ENCODE measurements at regions not wholly inside any gene's neighbourhood (a gene's known extent, or its start where the extent isn't known, plus 50 kb on each side); places are given as distances from the start of the nearest gene placed in this dataset.

GRCh38 chr1:194164755-194165154 is 978.3 kb upstream of the B3GALT2 start:
- no peak for DNase-seq (ENCODE audit: low read depth)

- DNase-seq (ENCODE audit: low read depth), result no peak
These were observed 975.2 kb upstream of the B3GALT2 start for GRCh38 chr1:194161591-194161990.

GRCh38 chr1:194159941-194160340 is 973.5 kb upstream of the B3GALT2 start:
- DNase-seq (ENCODE audit: low read depth), result no peak

DNA sequence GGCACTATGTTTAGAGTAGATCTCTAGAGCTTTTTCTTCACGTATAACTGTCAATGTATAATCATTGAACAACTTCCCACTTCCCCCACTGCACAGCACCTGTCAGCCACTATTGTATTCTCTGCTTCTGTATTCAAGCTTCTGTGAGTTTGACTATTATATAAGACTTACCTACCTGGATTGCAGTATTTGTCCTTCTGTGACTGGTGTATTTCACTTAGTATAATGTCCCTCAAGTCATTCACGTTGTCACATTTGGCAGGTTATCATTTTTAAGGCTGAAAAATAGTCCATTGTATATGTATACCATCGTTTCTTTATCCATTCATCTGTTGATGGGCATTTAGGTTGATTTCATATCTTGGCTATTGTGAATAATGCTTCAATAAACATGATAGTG is 969.5 kb upstream of the B3GALT2 start:
- DNase-seq (ENCODE audit: low read depth), result no peak

- no peak for DNase-seq (ENCODE audit: low read depth)
These were observed 964.6 kb upstream of the B3GALT2 start for GRCh38 chr1:194151056-194151455.

GRCh38 chr1:194150242-194150641 is 963.8 kb upstream of the B3GALT2 start:
- no peak for DNase-seq (ENCODE audit: low read depth)

- DNase-seq (ENCODE audit: low read depth), result no peak
These were observed 946.7 kb upstream of the B3GALT2 start for GRCh38 chr1:194133152-194133551.

DNA sequence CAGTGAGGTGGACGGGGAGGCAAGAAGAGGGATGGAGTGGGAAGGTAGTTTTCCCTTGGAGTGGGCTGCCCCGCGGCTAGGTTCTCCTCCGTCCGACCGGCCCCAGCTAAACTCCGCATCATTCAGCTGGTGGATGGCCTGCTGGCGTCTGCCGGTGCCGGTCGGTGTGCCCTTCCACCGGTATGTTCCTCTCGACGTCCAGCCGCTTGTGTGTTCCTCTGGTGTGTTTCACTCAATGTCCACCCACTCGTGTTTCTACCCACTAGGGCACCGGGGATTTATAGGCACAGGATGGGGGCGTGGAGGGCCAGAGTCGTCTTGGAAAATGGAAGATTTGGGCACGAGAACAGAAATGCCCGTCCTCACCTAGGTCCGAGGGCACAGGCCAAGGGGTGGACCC is 931.7 kb upstream of the B3GALT2 start:
- DNase-seq (ENCODE audit: low read depth), result no peak

- no peak for DNase-seq (ENCODE audit: low read depth)
These were observed 931.2 kb upstream of the B3GALT2 start for GRCh38 chr1:194117582-194117981.

GRCh38 chr1:194114288-194114687 is 927.9 kb upstream of the B3GALT2 start:
- DNase-seq (ENCODE audit: low read depth), result no peak

- DNase-seq (ENCODE audit: low read depth), result no peak
These were observed 919.0 kb upstream of the B3GALT2 start for GRCh38 chr1:194105381-194105780.

- no peak for DNase-seq (ENCODE audit: low read depth)
These were observed 917.9 kb upstream of the B3GALT2 start for GRCh38 chr1:194104247-194104844.

- DNase-seq (ENCODE audit: low read depth), result no peak
These were observed 917.3 kb upstream of the B3GALT2 start for GRCh38 chr1:194103516-194104246.

DNA sequence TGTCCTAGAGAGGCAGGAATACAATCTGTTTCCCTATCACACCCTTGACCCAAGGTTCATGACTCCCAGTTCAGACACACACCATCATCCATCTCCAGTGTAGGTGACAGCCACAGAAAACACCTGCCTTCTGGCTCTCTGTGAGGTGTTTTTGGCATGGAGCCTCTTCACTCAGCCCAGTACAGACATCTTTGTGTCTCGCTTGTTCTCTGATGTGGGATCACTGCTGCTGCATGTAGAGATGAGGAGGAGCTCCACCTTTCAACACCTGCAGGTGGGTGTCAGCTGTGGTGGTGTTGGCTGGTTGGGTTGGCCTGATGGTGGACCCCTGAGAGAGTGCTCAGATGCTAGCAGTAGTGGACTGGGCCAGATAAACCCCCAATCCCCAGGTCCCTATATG is 916.7 kb upstream of the B3GALT2 start:
- no peak for DNase-seq (ENCODE audit: low read depth)

DNA sequence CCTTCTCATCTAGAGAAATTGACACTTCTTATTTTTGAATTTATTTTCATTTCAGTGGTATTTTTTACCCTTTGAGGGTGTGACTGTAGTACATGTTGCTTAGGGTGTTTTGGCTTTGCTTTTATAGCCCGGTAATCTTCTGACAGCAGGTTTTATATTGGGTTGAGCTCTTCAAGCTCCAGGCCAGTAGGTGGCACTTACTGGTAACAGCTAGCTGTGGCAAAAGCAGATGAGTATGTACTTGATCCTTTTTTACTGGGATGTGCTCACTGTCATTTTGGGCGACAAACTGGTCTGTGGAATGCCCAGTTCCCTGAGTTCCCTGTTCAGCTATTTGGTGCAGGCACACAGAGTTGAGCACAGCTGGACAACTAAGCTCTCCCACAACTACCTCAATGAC is 916.2 kb upstream of the B3GALT2 start:
- DNase-seq (ENCODE audit: low read depth), result no peak

DNA sequence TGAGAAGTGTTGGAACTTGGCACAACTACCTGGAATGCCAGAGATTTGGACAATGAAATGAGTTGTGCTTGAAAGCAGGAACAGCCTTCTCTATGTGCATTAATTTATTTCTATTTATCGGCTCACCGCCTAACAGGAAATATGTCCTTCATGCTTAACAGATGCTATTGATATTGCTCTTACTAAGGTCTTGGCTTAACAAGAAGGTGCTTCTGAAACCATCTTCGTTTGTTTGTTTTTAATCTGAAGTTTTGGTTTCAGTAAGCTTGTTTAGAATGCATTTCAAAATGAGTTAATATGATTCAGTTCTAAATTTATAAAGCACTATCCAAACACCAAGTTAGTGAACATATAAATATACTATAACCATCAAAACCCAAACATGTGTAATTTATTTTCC is 898.3 kb upstream of the B3GALT2 start:
- DNase-seq (ENCODE audit: low read depth), result no peak

DNA sequence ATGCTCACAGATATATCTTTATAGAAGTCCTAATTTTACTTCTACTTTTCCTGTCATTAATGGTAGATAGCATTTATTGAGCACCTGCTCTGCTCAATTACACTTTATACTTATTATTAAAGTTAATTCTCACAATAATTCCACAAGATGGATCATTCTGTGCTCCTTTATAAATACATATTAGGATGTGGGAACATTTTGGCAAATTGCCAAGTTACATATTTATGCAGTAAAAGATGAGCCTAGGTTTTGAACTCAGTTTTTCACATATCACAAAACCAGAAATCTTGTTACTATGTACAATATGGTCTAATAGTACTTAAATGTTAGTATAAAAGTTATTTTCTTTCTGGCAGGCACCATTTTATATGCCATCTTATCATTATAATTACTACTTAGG is 895.0 kb upstream of the B3GALT2 start:
- no peak for DNase-seq (ENCODE audit: low read depth)

DNA sequence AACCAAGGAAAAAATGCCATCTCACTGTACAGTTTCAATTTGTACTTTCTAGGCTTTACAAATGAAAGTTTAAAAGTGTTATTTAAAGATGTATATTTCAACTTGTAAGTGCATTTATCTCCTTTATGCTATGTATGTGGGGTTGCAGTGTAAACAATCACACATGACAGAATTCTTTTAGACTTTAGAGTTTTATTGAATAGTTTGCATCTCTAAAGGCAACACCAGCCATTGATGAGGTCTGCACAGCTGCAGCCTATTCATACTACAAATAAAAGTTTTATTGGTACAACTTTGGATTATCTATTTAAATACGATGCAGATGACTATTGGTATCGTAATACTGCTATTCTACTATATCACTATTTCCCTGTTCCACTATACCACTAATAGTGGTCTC is 894.4 kb upstream of the B3GALT2 start:
- no peak for DNase-seq (ENCODE audit: low read depth)

- DNase-seq (ENCODE audit: low read depth), result no peak
These were observed 892.4 kb upstream of the B3GALT2 start for GRCh38 chr1:194078765-194079164.

GRCh38 chr1:194076646-194077045 is 890.2 kb upstream of the B3GALT2 start:
- DNase-seq (ENCODE audit: low read depth), result no peak

DNA sequence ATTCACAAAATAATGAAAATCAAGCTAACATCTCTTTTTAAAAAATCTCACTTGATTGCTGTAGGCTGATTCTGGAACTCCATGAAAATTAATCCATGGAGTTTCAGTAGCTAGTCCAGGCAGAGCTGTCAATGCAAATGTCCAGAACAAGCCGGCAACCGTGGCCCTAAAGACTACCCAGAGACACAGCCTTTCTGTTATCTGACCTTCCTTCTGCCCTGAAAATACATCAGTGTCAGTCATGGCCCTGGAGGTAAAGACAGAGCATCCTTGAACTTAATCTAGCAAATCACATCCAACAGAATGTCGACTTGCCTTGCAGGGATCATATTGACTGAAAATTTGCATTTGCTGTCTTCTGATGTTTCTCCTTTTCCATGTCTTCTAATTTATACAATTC is 887.4 kb upstream of the B3GALT2 start:
- no peak for DNase-seq (ENCODE audit: low read depth)

GRCh38 chr1:194071205-194071604 is 884.8 kb upstream of the B3GALT2 start:
- DNase-seq (ENCODE audit: low read depth), result no peak

DNA sequence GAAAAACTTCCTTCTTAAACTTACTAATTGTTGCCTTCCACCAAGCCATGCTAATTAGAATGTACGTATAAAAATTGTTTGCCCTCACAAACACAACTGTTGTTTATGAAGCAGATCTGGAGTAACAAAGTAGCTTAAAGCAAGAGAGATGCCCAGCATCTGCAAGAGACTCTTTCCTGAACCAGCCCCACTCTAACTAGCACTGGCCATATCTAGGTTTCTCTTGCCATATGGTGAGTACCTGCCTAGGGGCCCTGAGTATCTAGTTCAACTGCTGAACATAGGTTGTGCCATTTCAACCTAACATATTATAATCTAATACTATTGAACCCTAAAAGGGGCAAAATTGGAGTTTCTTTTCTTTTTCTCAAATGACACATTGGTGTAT is 883.4 kb upstream of the B3GALT2 start:
- no peak for DNase-seq (ENCODE audit: low read depth)

Measured in T follicular helper cell (primary cell).